GM23338 (cell line): ENCODE measurements at regions not wholly inside any gene's neighbourhood (a gene's known extent, or its start where the extent isn't known, plus 50 kb on each side); places are given as distances from the start of the nearest gene placed in this dataset.

Experiments used
- ATAC-seq: fragments of 200-7000 bp; cut with Tn5 transposase; 3 replicates; pipeline ENCODE4 v1.9.1; 2020
- DNase-seq: peaks from one replicate; pipeline ENCODE4 v3.0.0-alpha.2; 2015; ENCODE audit warnings: low spot score
- H2AFZ ChIP-seq: fragments of 200-600 bp; sonication (generic); 2 replicates; pipeline ENCODE4 v1.8.0; 2016; ENCODE audit warnings: antibody characterized with exemption, mild to moderate bottlenecking, moderate library complexity
- H3F3A ChIP-seq: fragments of 200-600 bp; sonication (generic); replicated peaks from 2 replicates; pipeline ENCODE4 v1.8.0; 2017; ENCODE audit warnings: antibody characterized with exemption, mixed run types, low read depth
- H3K27ac ChIP-seq: fragments of 200-600 bp; sonication (generic); 2 replicates; pipeline ENCODE4 v1.6.1; 2016; ENCODE audit warnings: low read depth
- H3K27me3 ChIP-seq: fragments of 200-600 bp; sonication (generic); 2 replicates; pipeline ENCODE4 v1.8.0; 2016; ENCODE audit warnings: mild to moderate bottlenecking, mixed run types, moderate library complexity; ENCODE audit not compliant: insufficient read depth
- H3K36me3 ChIP-seq: fragments of 200-600 bp; sonication (generic); 2 replicates; pipeline ENCODE4 v1.8.0; 2016; ENCODE audit warnings: mild to moderate bottlenecking; ENCODE audit not compliant: insufficient read depth
- H3K4me1 ChIP-seq: fragments of 200-600 bp; sonication (generic); 2 replicates; pipeline ENCODE4 v1.8.0; 2016; ENCODE audit warnings: mild to moderate bottlenecking, moderate library complexity; ENCODE audit not compliant: insufficient read depth
- H3K4me2 ChIP-seq: fragments of 200-600 bp; sonication (generic); 2 replicates; pipeline ENCODE4 v1.7.1; 2017; ENCODE audit warnings: mixed run types
- H3K4me3 ChIP-seq: fragments of 200-600 bp; sonication (generic); 2 replicates; pipeline ENCODE4 v1.6.1; 2016; ENCODE audit warnings: mixed run types
- H3K79me2 ChIP-seq: fragments of 200-600 bp; sonication (generic); replicated peaks from 2 replicates; pipeline ENCODE4 v1.8.0; 2017; ENCODE audit warnings: mild to moderate bottlenecking; ENCODE audit not compliant: insufficient read depth
- H3K9me2 ChIP-seq: fragments of 200-600 bp; sonication (generic); 2 replicates; pipeline ENCODE4 v1.8.0; 2017; ENCODE audit not compliant: insufficient read depth
- H4K20me1 ChIP-seq: fragments of 200-600 bp; sonication (generic); replicated peaks from 2 replicates; pipeline ENCODE4 v1.8.0; 2017; ENCODE audit warnings: mild to moderate bottlenecking; ENCODE audit not compliant: insufficient read depth
- H3K27ac Mint-ChIP-seq: 2 replicates; pipeline ENCODE4 v1.8.0; 2020; ENCODE audit warnings: inconsistent platforms, mild to moderate bottlenecking, moderate library complexity, mixed read lengths
- H3K27me3 Mint-ChIP-seq: 3 replicates; pipeline ENCODE4 v1.8.0; 2022; ENCODE audit warnings: low read depth, mild to moderate bottlenecking, moderate library complexity, mixed read lengths, inconsistent platforms; ENCODE audit not compliant: insufficient read depth, poor library complexity
- H3K36me3 Mint-ChIP-seq: 3 replicates; pipeline ENCODE4 v1.8.0; 2021; ENCODE audit warnings: low read depth, mild to moderate bottlenecking, inconsistent platforms, moderate library complexity, mixed read lengths
- H3K4me1 Mint-ChIP-seq: 3 replicates; pipeline ENCODE4 v1.8.0; 2020; ENCODE audit warnings: mild to moderate bottlenecking, inconsistent platforms, mixed read lengths
- H3K4me3 Mint-ChIP-seq: 3 replicates; pipeline ENCODE4 v1.8.0; 2021; ENCODE audit warnings: moderate library complexity, mild to moderate bottlenecking, inconsistent platforms, mixed read lengths
- H3K9me3 Mint-ChIP-seq: 3 replicates; pipeline ENCODE4 v1.8.0; 2020; ENCODE audit warnings: moderate library complexity, mild to moderate bottlenecking, inconsistent platforms, mixed read lengths
- CREB1 ChIP-seq: fragments of 250-450 bp; sonication (Bioruptor Pico); IDR thresholded peaks from 2 replicates; pipeline ENCODE4 v1.5.0; 2020; ENCODE audit warnings: low read depth, mild to moderate bottlenecking, moderate library complexity
- EZH2 ChIP-seq: fragments of 200-600 bp; sonication (generic); IDR thresholded peaks from one replicate; pipeline ENCODE4 v1.8.0; 2017; ENCODE audit warnings: antibody characterized with exemption, mild to moderate bottlenecking, low read depth; ENCODE audit not compliant: unreplicated experiment
- EZH2phosphoT487 ChIP-seq: fragments of 200-600 bp; sonication (generic); IDR thresholded peaks from one replicate; pipeline ENCODE4 v1.8.1; 2018; ENCODE audit warnings: antibody characterized with exemption; ENCODE audit not compliant: unreplicated experiment
- JUNB ChIP-seq: IDR thresholded peaks from one replicate; pipeline ENCODE4 v1.6.1; 2016; ENCODE audit warnings: antibody characterized with exemption; ENCODE audit not compliant: unreplicated experiment
- POLR2AphosphoS5 ChIP-seq: IDR thresholded peaks from 2 replicates; pipeline ENCODE4 v1.6.1; 2016; ENCODE audit warnings: antibody characterized with exemption, low read depth
- STAT1 ChIP-seq: IDR thresholded peaks from one replicate; pipeline ENCODE4 v1.6.1; 2016; ENCODE audit warnings: antibody characterized with exemption; ENCODE audit not compliant: unreplicated experiment
- ZNF331 ChIP-seq: fragments of 250-450 bp; sonication (Bioruptor Pico); IDR thresholded peaks from 2 replicates; pipeline ENCODE4 v1.5.0; 2020; ENCODE audit warnings: low read depth, mild to moderate bottlenecking, moderate library complexity
- TF ChIP-seq, protein P1 (sequence below), 2 experiments: fragments of 200-600 bp in 1 of 2; sonication (generic) in 1 of 2; conservative IDR thresholded peaks; 2 replicates each; pipeline versions ENCODE4 v1.5.1 to v1.6.1; 2016 to 2017; ENCODE audit warnings: antibody characterized with exemption in 2 of 2, low read depth in 2 of 2, mild to moderate bottlenecking in 2 of 2, moderate library complexity in 1 of 2
- TF ChIP-seq, protein P2 (sequence below): IDR thresholded peaks from one replicate; pipeline ENCODE4 v1.6.1; 2018; ENCODE audit warnings: antibody characterized with exemption; ENCODE audit not compliant: unreplicated experiment
- TF ChIP-seq, protein P3 (sequence below): IDR thresholded peaks from 2 replicates; pipeline ENCODE4 v1.6.1; 2016; ENCODE audit warnings: antibody characterized with exemption

DNA sequence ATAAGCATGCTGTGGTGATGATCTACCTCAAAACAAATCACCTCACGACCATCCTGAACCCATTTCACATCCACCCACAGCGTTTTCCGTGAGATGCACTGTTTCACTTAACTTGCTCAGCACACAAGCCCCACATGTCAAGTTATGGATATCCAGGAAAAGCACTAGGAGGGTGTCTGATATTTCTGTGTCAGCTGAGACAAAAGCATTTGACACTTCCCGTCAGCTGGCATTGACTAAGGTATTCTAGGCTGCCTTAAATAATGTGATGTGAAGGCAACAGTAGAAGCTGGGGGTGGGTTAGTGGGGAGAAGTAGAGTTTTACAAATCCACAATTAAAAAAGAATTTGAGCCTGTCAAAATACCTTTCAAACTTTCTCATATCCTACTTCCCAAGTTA is 68.7 kb upstream of the MDFIC start (continued):
- no peak for TF ChIP-seq CREB1 (CRISPR knock-in tag)
- no peak for TF ChIP-seq ZNF331
- TF ChIP-seq, protein P1, sequence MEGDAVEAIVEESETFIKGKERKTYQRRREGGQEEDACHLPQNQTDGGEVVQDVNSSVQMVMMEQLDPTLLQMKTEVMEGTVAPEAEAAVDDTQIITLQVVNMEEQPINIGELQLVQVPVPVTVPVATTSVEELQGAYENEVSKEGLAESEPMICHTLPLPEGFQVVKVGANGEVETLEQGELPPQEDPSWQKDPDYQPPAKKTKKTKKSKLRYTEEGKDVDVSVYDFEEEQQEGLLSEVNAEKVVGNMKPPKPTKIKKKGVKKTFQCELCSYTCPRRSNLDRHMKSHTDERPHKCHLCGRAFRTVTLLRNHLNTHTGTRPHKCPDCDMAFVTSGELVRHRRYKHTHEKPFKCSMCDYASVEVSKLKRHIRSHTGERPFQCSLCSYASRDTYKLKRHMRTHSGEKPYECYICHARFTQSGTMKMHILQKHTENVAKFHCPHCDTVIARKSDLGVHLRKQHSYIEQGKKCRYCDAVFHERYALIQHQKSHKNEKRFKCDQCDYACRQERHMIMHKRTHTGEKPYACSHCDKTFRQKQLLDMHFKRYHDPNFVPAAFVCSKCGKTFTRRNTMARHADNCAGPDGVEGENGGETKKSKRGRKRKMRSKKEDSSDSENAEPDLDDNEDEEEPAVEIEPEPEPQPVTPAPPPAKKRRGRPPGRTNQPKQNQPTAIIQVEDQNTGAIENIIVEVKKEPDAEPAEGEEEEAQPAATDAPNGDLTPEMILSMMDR (conservative IDR thresholded peaks at IDR 0.05; ENCODE audit: low read depth in 2 of 2): no peak
- TF ChIP-seq, protein P2, sequence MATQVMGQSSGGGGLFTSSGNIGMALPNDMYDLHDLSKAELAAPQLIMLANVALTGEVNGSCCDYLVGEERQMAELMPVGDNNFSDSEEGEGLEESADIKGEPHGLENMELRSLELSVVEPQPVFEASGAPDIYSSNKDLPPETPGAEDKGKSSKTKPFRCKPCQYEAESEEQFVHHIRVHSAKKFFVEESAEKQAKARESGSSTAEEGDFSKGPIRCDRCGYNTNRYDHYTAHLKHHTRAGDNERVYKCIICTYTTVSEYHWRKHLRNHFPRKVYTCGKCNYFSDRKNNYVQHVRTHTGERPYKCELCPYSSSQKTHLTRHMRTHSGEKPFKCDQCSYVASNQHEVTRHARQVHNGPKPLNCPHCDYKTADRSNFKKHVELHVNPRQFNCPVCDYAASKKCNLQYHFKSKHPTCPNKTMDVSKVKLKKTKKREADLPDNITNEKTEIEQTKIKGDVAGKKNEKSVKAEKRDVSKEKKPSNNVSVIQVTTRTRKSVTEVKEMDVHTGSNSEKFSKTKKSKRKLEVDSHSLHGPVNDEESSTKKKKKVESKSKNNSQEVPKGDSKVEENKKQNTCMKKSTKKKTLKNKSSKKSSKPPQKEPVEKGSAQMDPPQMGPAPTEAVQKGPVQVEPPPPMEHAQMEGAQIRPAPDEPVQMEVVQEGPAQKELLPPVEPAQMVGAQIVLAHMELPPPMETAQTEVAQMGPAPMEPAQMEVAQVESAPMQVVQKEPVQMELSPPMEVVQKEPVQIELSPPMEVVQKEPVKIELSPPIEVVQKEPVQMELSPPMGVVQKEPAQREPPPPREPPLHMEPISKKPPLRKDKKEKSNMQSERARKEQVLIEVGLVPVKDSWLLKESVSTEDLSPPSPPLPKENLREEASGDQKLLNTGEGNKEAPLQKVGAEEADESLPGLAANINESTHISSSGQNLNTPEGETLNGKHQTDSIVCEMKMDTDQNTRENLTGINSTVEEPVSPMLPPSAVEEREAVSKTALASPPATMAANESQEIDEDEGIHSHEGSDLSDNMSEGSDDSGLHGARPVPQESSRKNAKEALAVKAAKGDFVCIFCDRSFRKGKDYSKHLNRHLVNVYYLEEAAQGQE: no peak
- TF ChIP-seq STAT1: no peak
- TF ChIP-seq POLR2AphosphoS5: no peak
- TF ChIP-seq EZH2phosphoT487: no peak
- no peak for TF ChIP-seq JUNB

DNA sequence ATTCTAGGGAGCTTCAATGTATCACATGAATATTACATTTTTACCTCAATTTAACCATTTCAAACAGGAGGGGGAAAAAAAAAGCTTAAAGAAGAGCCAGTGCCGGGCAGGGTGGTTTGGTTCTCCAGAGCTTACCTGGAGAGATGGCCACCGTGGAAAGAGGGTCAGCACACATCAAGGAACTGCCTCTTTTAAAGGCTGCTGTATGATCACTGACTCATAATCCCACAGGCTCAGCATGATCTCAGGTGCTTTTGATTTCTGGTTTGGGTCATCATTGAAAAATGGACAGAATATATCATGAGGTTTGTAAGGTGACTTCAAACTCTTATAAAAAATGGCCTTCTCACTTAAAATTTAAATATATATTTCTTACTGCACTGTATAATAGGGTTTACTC is 67.5 kb upstream of the MDFIC start:
- H3K4me1 Mint-ChIP-seq: peaks cover 38% of the 10 kb centered on the region
- Histone ChIP-seq H2AFZ (no peak overlapping the region), H3K4me2 (no peak overlapping the region), H3K36me3 (no peaks in the 10 kb centered on the region), H4K20me1 (no peaks in the 10 kb centered on the region), H3K79me2 (no peaks in the 10 kb centered on the region), H3K9me2 (no peaks in the 10 kb centered on the region; the same call in 1 of the 2 replicates), H3K4me3 (no peak overlapping the region), H3K27ac (no peak overlapping the region), H3K4me1 (0 out of 2 replicates have a peak, but pooled peaks cover 14% of the 10 kb centered on the region), H3K27me3 (no peaks in the 10 kb centered on the region), H3F3A (no peaks in the 10 kb centered on the region)
- ATAC-seq (peak; percentile 44; the same call in 2 of the 3 replicates), DNase-seq (no peak)
- no peak overlapping the region; the same call in 1 of the 2 replicates for H3K27ac Mint-ChIP-seq
- no peaks in the 10 kb centered on the region for H3K36me3 Mint-ChIP-seq
- H3K27me3 Mint-ChIP-seq: no peaks in the 10 kb centered on the region
- no peaks in the 10 kb centered on the region for H3K9me3 Mint-ChIP-seq
- no peak overlapping the region for H3K4me3 Mint-ChIP-seq
- TF ChIP-seq, protein P2: no peak
- TF ChIP-seq EZH2phosphoT487 (no peak), EZH2 (no peak), STAT1 (no peak)
- TF ChIP-seq, protein P1 (conservative IDR thresholded peaks at IDR 0.05; ENCODE audit: low read depth in 2 of 2): no peak
- TF ChIP-seq, protein P3, sequence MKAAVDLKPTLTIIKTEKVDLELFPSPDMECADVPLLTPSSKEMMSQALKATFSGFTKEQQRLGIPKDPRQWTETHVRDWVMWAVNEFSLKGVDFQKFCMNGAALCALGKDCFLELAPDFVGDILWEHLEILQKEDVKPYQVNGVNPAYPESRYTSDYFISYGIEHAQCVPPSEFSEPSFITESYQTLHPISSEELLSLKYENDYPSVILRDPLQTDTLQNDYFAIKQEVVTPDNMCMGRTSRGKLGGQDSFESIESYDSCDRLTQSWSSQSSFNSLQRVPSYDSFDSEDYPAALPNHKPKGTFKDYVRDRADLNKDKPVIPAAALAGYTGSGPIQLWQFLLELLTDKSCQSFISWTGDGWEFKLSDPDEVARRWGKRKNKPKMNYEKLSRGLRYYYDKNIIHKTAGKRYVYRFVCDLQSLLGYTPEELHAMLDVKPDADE: no peak
